ENCODE measurements at regions not wholly inside any gene's neighbourhood (a gene's known extent, or its start where the extent isn't known, plus 50 kb on each side); places are given as distances from the start of the nearest gene placed in this dataset.

DNA sequence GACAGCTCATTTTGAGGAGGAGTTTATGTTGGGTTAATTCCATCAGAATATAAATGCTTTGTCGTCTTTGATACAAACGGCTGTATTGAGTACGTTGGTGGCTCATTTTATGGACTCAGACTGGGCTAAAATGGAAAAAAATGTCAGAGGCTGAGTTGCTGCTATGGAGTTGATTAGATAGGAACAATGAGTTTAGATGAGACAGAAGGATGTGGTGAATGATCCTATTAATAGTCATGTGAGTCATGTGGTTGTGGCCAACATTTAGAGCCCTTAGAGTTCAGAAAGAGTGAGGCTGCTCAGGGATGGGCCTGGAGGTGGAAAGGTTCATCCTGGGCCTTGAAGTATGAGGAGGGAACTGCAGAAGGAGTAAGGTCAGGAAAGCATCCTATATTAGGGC lies 434.2 kb downstream of the MEIS1 start:
- TF ChIP-seq, protein P1, sequence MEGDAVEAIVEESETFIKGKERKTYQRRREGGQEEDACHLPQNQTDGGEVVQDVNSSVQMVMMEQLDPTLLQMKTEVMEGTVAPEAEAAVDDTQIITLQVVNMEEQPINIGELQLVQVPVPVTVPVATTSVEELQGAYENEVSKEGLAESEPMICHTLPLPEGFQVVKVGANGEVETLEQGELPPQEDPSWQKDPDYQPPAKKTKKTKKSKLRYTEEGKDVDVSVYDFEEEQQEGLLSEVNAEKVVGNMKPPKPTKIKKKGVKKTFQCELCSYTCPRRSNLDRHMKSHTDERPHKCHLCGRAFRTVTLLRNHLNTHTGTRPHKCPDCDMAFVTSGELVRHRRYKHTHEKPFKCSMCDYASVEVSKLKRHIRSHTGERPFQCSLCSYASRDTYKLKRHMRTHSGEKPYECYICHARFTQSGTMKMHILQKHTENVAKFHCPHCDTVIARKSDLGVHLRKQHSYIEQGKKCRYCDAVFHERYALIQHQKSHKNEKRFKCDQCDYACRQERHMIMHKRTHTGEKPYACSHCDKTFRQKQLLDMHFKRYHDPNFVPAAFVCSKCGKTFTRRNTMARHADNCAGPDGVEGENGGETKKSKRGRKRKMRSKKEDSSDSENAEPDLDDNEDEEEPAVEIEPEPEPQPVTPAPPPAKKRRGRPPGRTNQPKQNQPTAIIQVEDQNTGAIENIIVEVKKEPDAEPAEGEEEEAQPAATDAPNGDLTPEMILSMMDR (IDR thresholded peaks at IDR 0.05): no peak
- TF ChIP-seq EZH2 (IDR thresholded peaks at IDR 0.05; ENCODE audit: borderline replicate concordance, insufficient read depth, low read depth, low read length, poor library complexity, severe bottlenecking): no peak
